ENCODE measurements at regions not wholly inside any gene's neighbourhood (a gene's known extent, or its start where the extent isn't known, plus 50 kb on each side); places are given as distances from the start of the nearest gene placed in this dataset.

DNA sequence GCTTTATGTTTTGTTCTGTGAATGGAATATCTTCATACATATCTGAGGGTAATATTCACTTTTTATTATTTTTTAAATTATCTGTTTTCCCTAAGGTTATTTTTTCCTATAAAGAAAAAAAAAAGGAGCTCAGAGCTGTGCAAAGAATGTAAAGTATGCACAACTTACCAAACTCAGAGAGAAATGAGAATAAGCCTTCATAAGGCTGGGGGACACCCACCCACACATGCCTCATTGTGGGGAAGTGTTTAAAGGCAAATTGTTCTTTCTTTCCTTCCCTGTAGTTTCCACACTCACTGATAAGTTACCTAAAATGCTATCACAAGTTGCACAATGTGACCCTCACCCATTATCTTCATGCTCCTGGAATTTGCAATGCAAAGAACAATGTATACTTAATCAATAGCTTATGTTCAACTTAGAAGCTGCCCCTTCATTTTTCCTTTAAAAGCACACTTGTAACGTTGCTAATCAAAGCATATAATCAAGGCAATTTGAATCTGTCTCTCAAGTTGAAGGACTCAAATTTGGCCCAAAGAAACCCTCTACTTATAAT is 108.1 kb downstream of the GNAT3 start:
- H3K4me1 ChIP-seq (ENCODE audit: control insufficient read depth, extremely low read depth, insufficient read depth, low read length), result no peaks in the 10 kb centered on the region
- TF ChIP-seq MYC (IDR thresholded peaks at IDR 0.05; ENCODE audit: low read depth, low read length) (no peak), JUN (IDR thresholded peaks at IDR 0.05; ENCODE audit: borderline replicate concordance, insufficient read depth, insufficient read length, low read depth) (no peak), FOS (IDR thresholded peaks at IDR 0.05; ENCODE audit: borderline replicate concordance, insufficient read depth, low read length) (no peak), POLR2AphosphoS5 (IDR thresholded peaks at IDR 0.05; ENCODE audit: insufficient read depth, low read depth, low read length) (no peak), POLR2A (IDR thresholded peaks at IDR 0.05; ENCODE audit: low read depth, low read length) (no peak), GATA2 (IDR thresholded peaks at IDR 0.05; ENCODE audit: insufficient read depth, insufficient read length, low read depth, low read length) (no peak), EZH2 (IDR thresholded peaks at IDR 0.05; ENCODE audit: borderline replicate concordance, low read depth, low read length, severe bottlenecking) (no peak)
- TF ChIP-seq, protein P1, sequence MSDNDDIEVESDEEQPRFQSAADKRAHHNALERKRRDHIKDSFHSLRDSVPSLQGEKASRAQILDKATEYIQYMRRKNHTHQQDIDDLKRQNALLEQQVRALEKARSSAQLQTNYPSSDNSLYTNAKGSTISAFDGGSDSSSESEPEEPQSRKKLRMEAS (IDR thresholded peaks at IDR 0.05; ENCODE audit: insufficient read depth, insufficient read length), result no peak
- TF ChIP-seq, protein P2, sequence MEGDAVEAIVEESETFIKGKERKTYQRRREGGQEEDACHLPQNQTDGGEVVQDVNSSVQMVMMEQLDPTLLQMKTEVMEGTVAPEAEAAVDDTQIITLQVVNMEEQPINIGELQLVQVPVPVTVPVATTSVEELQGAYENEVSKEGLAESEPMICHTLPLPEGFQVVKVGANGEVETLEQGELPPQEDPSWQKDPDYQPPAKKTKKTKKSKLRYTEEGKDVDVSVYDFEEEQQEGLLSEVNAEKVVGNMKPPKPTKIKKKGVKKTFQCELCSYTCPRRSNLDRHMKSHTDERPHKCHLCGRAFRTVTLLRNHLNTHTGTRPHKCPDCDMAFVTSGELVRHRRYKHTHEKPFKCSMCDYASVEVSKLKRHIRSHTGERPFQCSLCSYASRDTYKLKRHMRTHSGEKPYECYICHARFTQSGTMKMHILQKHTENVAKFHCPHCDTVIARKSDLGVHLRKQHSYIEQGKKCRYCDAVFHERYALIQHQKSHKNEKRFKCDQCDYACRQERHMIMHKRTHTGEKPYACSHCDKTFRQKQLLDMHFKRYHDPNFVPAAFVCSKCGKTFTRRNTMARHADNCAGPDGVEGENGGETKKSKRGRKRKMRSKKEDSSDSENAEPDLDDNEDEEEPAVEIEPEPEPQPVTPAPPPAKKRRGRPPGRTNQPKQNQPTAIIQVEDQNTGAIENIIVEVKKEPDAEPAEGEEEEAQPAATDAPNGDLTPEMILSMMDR (IDR thresholded peaks at IDR 0.05; ENCODE audit: extremely low read depth in 1 of 2, insufficient read depth in 1 of 2, low read depth in 1 of 2, low read length in 2 of 2), result no peak
- CTCF ChIA-PET, result interaction anchor here (1.1 to 2.1 kb wide), 2 partner anchors 9 to 12 kb away, joined by 3 to 11 read pairs; no protein-coding TSS in a partner anchor

More for the DNA sequence above, 108.1 kb downstream of the GNAT3 start:
- no peak overlapping the region for H3K27ac ChIP-seq (ENCODE audit: insufficient read depth, low read depth, low read length)
- no peaks in the 10 kb centered on the region for H4K20me1 ChIP-seq (replicated peaks; ENCODE audit: control insufficient read depth, extremely low read depth, insufficient read depth, low read length)
- no peak for DNase-seq (ENCODE audit: low read depth, low spot score)
- intact Hi-C loops (cut with micrococcal nuclease), result no loop called here
- POLR2A ChIA-PET, result no interaction called here
- no peak overlapping the region for H3K9ac ChIP-seq (replicated peaks; ENCODE audit: extremely low read depth, insufficient read depth, low read length)
- no TSS peak for BruUV-seq (replicated peaks)
- no peak for FAIRE-seq
- no peaks in the 10 kb centered on the region for H3K9me1 ChIP-seq (replicated peaks; ENCODE audit: control insufficient read depth, extremely low read depth, insufficient read depth, low read length)
- H2AFZ ChIP-seq (ENCODE audit: low read depth, low read length), result no peak overlapping the region
- H3K36me3 ChIP-seq (ENCODE audit: control insufficient read depth in 2 of 2, extremely low read depth in 1 of 2, insufficient read depth in 2 of 2, low read length in 2 of 2), result no peaks in the 10 kb centered on the region
- H3K4me2 ChIP-seq (ENCODE audit: insufficient read depth, low read length), result no peak overlapping the region
- H3K9me3 ChIP-seq (replicated peaks; ENCODE audit: control insufficient read depth, insufficient read depth, low read length), result no peaks in the 10 kb centered on the region
- H3K4me3 ChIP-seq (replicated peaks in 1 of 3; ENCODE audit: insufficient read depth in 1 of 3, low read depth in 1 of 3, low read length in 3 of 3), result no peak overlapping the region
- dilution Hi-C loops (cut with MboI; ENCODE audit: extremely low pct_ligation_motif_present, low sequenced_read_pairs), result no loop called here
- H3K79me2 ChIP-seq (ENCODE audit: control insufficient read depth, insufficient read depth, low read length), result no peaks in the 10 kb centered on the region
- H3K27me3 ChIP-seq (ENCODE audit: control insufficient read depth in 2 of 2, insufficient read depth in 2 of 2, low read length in 2 of 2), result no peaks in the 10 kb centered on the region

Data from endothelial cell of umbilical vein (primary cell).